Stomach (tissue), 8 donors: ENCODE measurements at regions not wholly inside any gene's neighbourhood (a gene's known extent, or its start where the extent isn't known, plus 50 kb on each side); places are given as distances from the start of the nearest gene placed in this dataset.
A peak's percentile ranks its signal among the peaks of the same experiment; 100 is the strongest.

ENCODE experiments used
- DNase-seq, 2 donors: peaks; one replicate each; pipeline versions ENCODE4 v3.0.0 to v3.0.0-alpha.2; 2013 to 2019
- H3K27ac ChIP-seq, 5 donors: fragments of 200-600 bp in 4 of 5; sonication (generic) in 4 of 5; one replicate each; pipeline ENCODE4 v1.5.1; 2013 to 2019; ENCODE audit warnings: mild to moderate bottlenecking in 1 of 5, moderate library complexity in 1 of 5
- H3K27me3 ChIP-seq, 3 donors: fragments of 200-600 bp; sonication (generic); one replicate each; pipeline ENCODE4 v1.5.1; 2017 to 2019; ENCODE audit warnings: mixed run types in 1 of 3
- H3K36me3 ChIP-seq, 4 donors: fragments of 200-600 bp; sonication (generic); 1 replicate in 3 of 4; 2 replicates in 1 of 4; pipeline ENCODE4 v1.5.1; 2016 to 2019
- H3K4me1 ChIP-seq, 4 donors: fragments of 200-600 bp; sonication (generic); one replicate each; pipeline ENCODE4 v1.5.1; 2016 to 2019
- H3K4me3 ChIP-seq, 4 donors: fragments of 200-600 bp; sonication (generic) in 3 of 4; one replicate each; pipeline ENCODE4 v1.5.1; 2016 to 2019; ENCODE audit warnings: mild to moderate bottlenecking in 1 of 4
- H3K9me3 ChIP-seq, 4 donors: fragments of 200-600 bp; sonication (generic); one replicate each; pipeline ENCODE4 v1.5.1; 2016 to 2019
- CTCF ChIP-seq, 7 experiments: fragments of 450-650 bp in 4 of 7; fragments of 200-600 bp in 3 of 7; sonication (generic) in 3 of 7; IDR thresholded peaks; one replicate each; pipeline ENCODE4 v1.5.1; 2016 to 2019; ENCODE audit warnings: antibody characterized with exemption in 7 of 7, control low read depth in 2 of 7, mild to moderate bottlenecking in 1 of 7
- EP300 ChIP-seq: sonication (generic); formaldehyde crosslinking; IDR thresholded peaks from one replicate; pipeline ENCODE4 v1.6.1; 2017; ENCODE audit warnings: antibody characterized with exemption
- POLR2A ChIP-seq, 4 donors: fragments of 450-650 bp; IDR thresholded peaks; one replicate each; pipeline ENCODE4 v1.6.1; 2016; ENCODE audit warnings: antibody characterized with exemption in 4 of 4, control low read depth in 2 of 4, mild to moderate bottlenecking in 1 of 4, moderate library complexity in 1 of 4
- POLR2AphosphoS5 ChIP-seq, 3 donors: sonication (generic); formaldehyde crosslinking; IDR thresholded peaks; one replicate each; pipeline ENCODE4 v1.6.1; 2016; ENCODE audit warnings: antibody characterized with exemption in 3 of 3
- WGBS, 5 donors: extraction: QIAGEN DNeasy Blood & Tissue Kit in 3 of 5; methylation state at CpG; one replicate each; pipeline versions ENCODE4 v1.1.5 to v1.1.7; 2013 to 2018; 5-methylcytosine and 5-hydroxymethylcytosine counted together
- intact Hi-C: fragments of 100-400 bp; cut with DNase I; formaldehyde crosslinking; loops from one replicate; pipeline ENCODE4 v1.15.1; 2023; ENCODE audit warnings: low total_unique reads
- donor health status: healthy with polysubstance abuse.
- donor health status: Bipolar disorder and iron deficiency.
- donor health status: healthy.

GRCh38 chr6:166775180-166775922 lies 148.3 kb upstream of the RPS6KA2 start:
- H3K9me3 ChIP-seq, result no peaks in the 10 kb centered on the region
- TF ChIP-seq POLR2AphosphoS5 (IDR thresholded peaks at IDR 0.05) (no peak), POLR2A (IDR thresholded peaks at IDR 0.05) (no peak), EP300 (no peak), CTCF (IDR thresholded peaks at IDR 0.05) (peak in 5 of 7 experiments; percentile 69 to 90 (median 79))
- 43 to 53% (median 44%) methylated on average over 23 to 24 of the region's 24 CpGs for WGBS, 5 donors
- peaks cover 0 to 9% (median 0%) of the 10 kb centered on the region in 3 donors for H3K27me3 ChIP-seq
- no peaks in the 10 kb centered on the region for H3K36me3 ChIP-seq
- H3K4me3 ChIP-seq, result no peak overlapping the region
- peak; percentile 65 to 91 for DNase-seq
- H3K27ac ChIP-seq, result no peak overlapping the region
- peaks cover 0 to 7% (median 2%) of the 10 kb centered on the region in 4 donors for H3K4me1 ChIP-seq
- intact Hi-C loops, result loop anchor here (10.0 kb wide), 1 partner anchor 369 kb away; no protein-coding TSS in a partner anchor

- WGBS, 5 donors, result 55 to 63% (median 59%) methylated on average over 12 of the region's 12 CpGs
- DNase-seq, result no peak
- Histone ChIP-seq H3K4me3 (no peak overlapping the region), H3K4me1 (peaks cover 0 to 7% (median 2%) of the 10 kb centered on the region in 4 donors), H3K36me3 (no peaks in the 10 kb centered on the region), H3K9me3 (no peaks in the 10 kb centered on the region), H3K27ac (no peak overlapping the region), H3K27me3 (peaks cover 0 to 9% (median 0%) of the 10 kb centered on the region in 3 donors)
- no peak for TF ChIP-seq CTCF (IDR thresholded peaks at IDR 0.05)
- no peak for TF ChIP-seq EP300
- TF ChIP-seq POLR2A (IDR thresholded peaks at IDR 0.05), result no peak
- no peak for TF ChIP-seq POLR2AphosphoS5 (IDR thresholded peaks at IDR 0.05)
- intact Hi-C loops, result loop anchor here (10.0 kb wide), 1 partner anchor 370 kb away; no protein-coding TSS in a partner anchor
Observed at GRCh38 chr6:166774770-166775169, 147.7 kb upstream of the RPS6KA2 start.

- no peaks in the 10 kb centered on the region for H3K9me3 ChIP-seq
- intact Hi-C loops, result loop anchor here (10.0 kb wide), 1 partner anchor 371 kb away; no protein-coding TSS in a partner anchor
- H3K27ac ChIP-seq, result no peak overlapping the region
- 73 to 83% (median 76%) methylated on average over 7 to 8 of the region's 8 CpGs for WGBS, 5 donors
- no peaks in the 10 kb centered on the region for H3K36me3 ChIP-seq
- no peak for TF ChIP-seq POLR2AphosphoS5 (IDR thresholded peaks at IDR 0.05)
- TF ChIP-seq CTCF (IDR thresholded peaks at IDR 0.05), result no peak
- TF ChIP-seq EP300, result no peak
- TF ChIP-seq POLR2A (IDR thresholded peaks at IDR 0.05), result no peak
- H3K4me1 ChIP-seq, result peaks cover 0 to 7% (median 2%) of the 10 kb centered on the region in 4 donors
- peaks cover 0 to 9% (median 0%) of the 10 kb centered on the region in 3 donors for H3K27me3 ChIP-seq
- no peak overlapping the region for H3K4me3 ChIP-seq
- no peak for DNase-seq
Observed at GRCh38 chr6:166774292-166774691, 147.2 kb upstream of the RPS6KA2 start.

GRCh38 chr6:166772518-166772917 lies 145.5 kb upstream of the RPS6KA2 start:
- TF ChIP-seq POLR2A (IDR thresholded peaks at IDR 0.05) (no peak), EP300 (no peak), CTCF (IDR thresholded peaks at IDR 0.05) (no peak), POLR2AphosphoS5 (IDR thresholded peaks at IDR 0.05) (no peak)
- H3K4me3 ChIP-seq, result no peak overlapping the region
- H3K4me1 ChIP-seq, result peaks cover 0 to 7% (median 2%) of the 10 kb centered on the region in 4 donors
- H3K36me3 ChIP-seq, result no peaks in the 10 kb centered on the region
- H3K27me3 ChIP-seq, result peaks cover 0 to 9% (median 0%) of the 10 kb centered on the region in 3 donors
- H3K27ac ChIP-seq, result no peak overlapping the region
- H3K9me3 ChIP-seq, result no peaks in the 10 kb centered on the region
- DNase-seq, result no peak
- intact Hi-C loops, result loop anchor here (10.0 kb wide), 1 partner anchor 372 kb away; no protein-coding TSS in a partner anchor
- 60 to 73% (median 63%) methylated on average over 8 of the region's 8 CpGs for WGBS, 5 donors
